DMS79 treated with DMSO at 0.1 percent for 48 hours (cell line): ENCODE measurements at regions not wholly inside any gene's neighbourhood (a gene's known extent, or its start where the extent isn't known, plus 50 kb on each side); places are given as distances from the start of the nearest gene placed in this dataset.
"Not testable (repeated sequence)": the region's sequence is repeated elsewhere in the genome, so short reads cannot be mapped to it uniquely, and the experiment has no call there.

Source experiments
- DNase-seq: peaks from one replicate; lab custom pipeline; 2025; lab: John Stamatoyannopoulos, UW

DNA sequence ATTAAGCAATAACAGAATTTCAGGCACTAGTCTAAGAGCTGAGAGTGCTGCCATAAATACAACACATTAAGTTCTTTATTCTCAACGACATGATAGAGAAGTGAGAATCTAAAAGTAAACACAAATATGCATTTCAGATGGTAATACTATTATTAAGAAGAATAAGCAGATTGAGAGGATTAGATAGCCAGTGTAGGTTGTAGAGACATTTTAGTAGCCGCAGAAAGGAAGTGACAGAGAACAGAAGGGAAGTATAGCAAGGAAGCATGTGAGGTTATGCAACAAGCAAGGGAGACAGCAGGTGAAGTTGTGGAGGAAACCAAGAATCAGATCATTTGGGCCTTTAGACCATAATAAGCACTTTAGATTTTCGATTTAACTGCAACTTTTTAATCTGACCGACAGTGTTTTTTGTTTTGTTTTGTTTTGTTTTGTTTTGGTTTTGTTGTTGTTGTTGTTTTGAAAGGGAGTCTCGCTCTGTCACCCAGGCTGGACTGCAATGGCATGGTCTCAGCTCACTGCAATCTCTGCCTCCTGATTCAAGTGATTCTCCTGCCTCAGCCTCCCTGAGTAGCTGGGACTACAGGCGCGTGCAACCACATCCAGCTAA, 737.0 kb upstream of the ADGRB3 start:
- DNase-seq = no peak

DNA sequence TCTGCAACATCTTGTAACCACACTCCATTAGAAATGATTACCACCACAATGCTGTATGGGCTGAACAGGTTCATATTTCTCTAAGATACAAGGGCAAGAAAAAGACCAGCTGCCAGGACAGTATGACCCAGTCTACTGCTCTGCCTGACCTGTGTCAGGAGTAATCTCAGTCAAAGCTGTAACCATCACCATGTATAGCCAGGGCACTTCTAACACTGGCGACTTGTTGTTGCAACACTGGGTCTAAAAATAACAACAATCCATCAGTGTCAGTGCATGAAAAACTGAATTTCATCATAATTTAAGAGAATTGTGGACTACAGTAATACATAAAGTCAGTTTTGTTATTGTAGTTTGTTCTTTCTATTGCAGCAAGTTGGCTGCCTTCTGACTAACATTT, 738.6 kb upstream of the ADGRB3 start:
- no peak for DNase-seq

DNA sequence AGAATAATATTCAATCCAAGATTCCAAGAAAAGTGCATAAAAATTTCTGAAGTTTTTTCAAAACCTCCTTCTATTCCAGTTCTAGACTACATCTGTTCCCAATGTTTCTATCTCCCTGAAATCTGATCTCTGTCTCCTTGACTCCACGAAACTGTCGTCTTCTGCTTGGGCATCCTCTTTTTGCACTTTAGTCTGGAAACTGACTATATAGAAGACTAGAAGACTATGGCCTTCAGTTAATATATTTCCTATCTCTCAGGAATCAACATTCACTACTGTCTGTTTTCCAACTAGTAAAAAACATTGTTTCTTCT, 745.4 kb upstream of the ADGRB3 start:
- no peak for DNase-seq

DNA sequence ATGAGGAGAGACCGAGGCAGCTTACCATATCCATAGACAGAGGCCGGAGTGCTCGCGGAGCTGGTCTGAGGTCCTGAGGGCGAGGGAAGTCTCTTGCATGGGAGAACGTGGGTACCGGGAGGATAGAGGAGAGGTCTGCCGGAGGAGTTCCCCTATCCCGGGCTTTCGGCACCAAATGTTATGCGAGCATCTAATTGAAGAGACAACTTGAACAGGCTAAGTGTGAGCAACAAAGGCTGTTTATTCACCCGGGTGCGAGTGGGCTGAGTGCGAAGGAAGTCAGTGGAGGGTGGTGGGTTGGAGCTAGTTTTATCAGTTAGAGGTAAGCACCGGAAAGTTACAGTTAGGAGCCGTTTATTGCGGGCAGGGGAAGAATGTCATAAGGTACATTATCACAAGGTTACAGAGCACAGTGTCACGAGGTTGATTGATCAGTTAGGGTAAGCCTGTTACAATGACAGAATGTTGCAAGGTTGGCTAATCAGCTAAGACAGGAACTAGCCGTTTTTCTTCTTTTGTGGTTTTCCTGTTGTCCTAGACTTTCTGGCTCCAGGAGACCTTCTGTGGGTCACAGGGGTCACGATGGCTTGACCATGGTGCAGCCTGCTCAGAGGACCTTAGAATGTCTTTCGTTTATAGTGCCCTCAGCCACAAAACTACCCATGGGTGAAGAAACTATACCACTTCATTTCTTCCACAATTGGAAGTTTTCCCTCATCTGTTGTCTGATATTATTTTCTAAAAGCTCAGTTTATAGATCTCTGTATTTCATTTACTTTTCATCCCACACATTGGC, 746.0 kb upstream of the ADGRB3 start:
- DNase-seq = no peak

DNA sequence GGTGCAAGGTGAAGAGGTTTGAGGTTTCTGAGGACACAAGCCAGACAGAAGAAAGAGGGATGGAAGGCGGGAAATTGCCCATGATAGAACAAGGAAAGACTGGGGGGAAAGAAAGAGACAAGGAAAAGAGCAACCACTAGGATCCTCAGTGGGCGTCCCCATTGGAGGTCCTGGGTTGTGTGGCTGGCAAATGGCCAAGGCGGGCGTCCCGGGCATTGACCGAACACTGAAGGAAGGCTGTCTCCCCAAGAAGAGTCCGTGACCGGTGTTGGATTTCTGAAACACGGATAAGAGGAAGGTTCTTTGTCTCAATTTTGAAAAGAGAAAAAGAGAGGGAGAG, 746.6 kb upstream of the ADGRB3 start:
- DNase-seq = no peak

DNA sequence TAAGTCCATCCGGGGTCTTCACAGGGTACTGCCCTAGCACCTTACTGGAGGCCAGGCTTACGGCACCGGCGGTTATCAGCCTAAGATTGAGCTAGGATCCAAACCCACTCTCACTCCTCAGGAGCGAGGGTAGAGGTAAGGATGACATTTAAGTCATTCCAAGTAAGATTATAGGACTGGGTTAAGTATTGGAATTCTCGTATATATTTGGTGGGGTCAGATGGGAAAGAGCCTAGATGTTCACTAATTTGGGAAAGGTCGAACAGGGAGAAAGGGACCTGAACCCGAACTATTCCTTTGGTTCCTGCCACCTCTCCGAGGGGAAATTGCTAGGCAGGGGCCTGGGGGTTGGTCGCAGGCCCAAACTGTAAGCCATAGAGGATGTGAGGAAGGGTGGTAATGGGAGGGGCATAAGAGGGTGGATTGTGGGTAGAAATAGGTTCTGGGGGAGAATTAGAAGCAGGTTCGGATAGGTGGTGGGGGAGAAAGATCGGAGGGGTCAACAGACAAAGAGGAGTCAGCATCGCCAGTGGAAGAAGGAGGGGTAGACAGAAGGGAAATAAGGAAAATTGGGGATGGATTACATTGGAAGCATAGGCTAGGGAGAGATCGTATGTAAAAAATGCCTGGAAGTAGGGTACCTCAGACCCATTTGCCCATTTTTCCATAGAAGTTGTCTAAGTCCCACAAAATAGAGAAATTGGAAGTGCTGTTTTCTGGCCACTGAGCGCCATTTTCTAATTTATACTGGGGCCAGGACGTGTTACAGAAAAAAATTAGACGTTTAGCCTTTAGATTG, 747.1 kb upstream of the ADGRB3 start:
- no peak for DNase-seq

DNA sequence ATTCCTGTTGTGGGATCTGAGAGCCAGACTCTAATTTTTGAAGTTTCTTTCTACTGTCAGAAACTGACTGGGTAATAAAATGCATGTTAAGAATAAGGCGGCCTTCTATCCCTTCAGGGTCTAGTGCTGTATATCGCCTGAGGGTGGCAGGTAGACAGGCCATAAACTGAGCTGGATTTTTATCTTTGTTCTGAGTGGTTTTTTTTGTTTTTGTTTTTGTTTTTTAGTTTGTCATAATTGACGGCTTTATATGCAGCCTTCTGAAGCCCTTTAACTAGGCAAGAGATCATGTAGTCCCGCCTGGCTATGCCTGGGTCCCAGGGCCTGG, 747.7 kb upstream of the ADGRB3 start:
- no peak for DNase-seq

DNA sequence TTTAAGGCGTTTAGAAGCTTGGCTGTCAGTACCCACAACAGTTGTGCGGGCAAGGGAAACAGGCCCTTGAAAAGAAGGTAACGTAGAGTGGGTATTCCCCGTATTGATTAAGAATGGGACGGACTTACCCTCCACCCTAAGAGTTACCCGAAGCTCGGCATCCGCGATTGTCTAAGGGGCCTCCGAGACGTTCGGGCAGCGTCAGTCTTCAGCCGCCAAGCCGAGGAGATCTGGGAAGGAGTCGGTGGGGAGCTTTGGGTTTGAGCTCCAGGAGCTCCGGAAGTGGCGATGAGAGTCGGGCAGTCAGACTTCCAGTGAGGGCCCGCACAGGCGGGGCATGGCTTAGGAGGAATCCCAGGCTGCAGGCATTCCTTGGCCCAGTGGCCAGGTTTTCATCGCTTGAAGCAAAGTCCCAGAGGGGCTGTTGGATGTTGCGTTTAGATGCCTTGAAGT, 748.2 kb upstream of the ADGRB3 start:
- no peak for DNase-seq

DNA sequence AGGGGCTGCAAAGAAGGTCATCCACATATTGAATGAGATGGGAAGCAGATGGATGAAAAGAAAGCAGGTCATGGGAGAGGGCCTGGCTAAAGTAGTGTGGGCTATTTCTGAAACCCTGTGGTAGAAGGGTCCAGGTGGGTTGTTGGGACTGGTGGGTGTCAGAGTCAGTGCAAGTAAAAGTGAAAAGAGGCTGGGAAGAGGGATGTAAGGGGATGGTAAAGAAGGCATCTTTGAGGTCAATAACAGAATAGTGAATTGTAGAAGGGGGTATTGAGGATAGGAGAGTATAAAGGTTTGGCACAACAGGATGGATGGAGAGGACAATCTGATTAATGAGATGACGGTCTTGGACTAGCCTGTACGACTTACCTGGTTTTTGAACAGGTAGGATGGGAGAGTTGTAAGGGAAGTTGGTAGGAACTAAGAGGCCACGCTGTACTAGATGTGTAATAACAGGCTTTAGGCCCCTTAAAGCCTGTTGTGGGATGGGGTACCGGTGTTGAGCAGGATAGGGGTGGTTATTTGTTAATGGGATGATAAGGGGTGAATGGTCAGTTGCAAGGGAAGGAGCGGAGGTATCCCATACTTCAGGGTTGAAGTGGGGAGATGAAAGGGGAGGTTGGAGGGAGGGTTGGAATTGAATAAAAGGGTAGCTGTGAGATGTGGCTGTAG, 748.9 kb upstream of the ADGRB3 start:
- DNase-seq = no peak

DNA sequence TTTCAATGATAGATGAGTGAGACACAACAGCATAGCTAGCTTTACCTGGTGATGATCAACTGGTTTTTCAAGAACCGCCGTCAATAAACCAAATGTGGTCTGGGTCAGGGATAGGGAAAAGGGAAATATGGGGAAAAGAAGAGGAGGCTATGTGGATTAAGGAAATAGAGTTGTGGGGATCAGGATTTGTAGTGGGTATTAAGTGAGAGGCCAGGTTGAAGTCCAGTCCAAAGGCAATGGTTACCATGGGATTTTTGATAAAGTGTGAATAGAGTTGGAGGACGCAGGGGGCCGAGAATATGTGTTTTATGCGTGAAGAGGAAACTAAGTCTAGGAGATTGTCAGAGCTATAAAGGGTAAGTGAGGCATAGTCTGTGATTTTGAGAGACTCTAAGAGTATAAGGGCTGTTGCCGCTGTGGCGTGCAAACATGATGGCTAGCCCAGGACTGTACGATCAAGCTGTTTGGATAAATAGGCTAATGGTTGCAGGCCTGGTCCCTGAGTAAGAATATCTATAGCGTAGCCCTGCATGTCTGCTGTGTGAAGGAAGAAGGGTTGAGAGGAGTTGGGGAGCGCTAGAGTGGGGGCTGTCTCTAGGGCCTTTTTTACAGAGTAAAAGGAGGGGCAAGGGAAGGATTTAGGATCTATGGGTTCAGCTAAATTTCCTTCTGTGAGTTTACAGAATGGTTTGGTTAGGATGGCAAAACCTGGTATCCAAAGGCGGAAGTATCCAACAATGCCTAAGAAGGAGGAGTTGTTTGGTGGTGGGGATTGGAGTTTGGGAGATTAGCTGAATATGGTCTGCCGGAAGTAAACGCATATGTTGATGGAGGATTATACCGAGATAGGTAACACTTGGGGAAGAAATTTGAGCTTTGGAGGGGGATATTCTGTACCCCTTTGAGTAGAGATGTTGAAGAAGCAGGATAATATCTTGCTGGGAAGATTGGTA, 749.7 kb upstream of the ADGRB3 start:
- no peak for DNase-seq

DNA sequence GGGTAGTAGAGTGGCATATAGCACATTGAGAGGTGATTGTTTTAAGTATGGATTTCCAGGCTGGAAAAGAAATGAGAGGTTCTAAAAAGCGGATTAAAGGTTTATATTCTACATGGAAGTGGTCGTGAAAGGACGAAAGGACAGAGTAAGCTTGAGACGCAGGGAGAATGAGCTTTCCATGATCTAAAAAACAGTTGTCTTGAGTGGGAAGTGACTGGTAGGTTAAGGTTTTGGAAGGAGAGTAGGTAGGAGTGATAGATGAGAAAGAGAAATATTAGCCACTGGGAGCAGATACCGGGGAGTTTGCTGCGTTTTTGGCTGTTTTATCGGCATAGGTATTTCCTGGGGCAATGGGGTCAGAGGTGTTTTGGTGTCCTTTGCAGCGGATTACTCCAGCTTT, 750.6 kb upstream of the ADGRB3 start:
- DNase-seq = no peak

DNA sequence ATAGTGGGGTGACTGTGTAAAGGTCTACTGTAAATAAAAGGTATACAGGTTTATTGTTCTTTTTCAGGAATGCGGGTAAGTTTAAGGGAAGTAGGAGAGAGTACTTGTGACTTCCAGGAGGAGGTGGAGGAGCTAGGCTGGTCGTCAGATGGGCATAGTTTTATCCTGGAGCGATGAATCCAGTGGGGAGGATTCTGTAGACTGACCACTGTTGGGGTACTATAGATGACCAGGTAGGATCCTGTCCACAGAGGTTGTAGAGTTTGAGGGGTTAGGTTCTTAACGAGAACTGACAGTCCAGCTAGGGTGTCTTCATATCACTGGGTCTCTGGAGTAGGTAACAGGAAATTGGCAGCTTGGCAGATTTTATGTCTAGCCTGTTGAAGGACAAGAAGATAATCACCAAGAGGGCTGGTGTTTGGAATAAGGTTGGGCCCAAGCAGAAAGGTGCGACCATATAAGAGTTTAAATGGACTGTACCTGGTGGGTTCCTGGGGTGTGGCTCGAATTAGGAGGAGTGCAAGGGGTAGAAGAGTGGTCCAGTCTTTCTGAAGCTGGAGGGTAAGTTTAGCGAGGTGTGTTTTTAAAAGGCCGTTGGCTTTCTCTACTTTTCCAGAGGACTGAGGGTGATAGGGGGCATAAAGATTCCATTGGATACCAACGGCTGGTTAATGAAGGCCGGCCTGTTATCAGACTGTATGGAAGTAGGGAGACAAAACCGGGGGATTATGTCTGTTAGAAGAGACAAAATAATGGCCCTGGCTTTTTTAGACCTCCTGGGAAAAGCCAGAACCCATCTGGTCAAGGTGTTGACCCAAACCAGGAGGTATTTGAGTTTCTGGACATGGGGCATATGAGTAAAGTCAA, 751.3 kb upstream of the ADGRB3 start:
- DNase-seq = no peak

DNA sequence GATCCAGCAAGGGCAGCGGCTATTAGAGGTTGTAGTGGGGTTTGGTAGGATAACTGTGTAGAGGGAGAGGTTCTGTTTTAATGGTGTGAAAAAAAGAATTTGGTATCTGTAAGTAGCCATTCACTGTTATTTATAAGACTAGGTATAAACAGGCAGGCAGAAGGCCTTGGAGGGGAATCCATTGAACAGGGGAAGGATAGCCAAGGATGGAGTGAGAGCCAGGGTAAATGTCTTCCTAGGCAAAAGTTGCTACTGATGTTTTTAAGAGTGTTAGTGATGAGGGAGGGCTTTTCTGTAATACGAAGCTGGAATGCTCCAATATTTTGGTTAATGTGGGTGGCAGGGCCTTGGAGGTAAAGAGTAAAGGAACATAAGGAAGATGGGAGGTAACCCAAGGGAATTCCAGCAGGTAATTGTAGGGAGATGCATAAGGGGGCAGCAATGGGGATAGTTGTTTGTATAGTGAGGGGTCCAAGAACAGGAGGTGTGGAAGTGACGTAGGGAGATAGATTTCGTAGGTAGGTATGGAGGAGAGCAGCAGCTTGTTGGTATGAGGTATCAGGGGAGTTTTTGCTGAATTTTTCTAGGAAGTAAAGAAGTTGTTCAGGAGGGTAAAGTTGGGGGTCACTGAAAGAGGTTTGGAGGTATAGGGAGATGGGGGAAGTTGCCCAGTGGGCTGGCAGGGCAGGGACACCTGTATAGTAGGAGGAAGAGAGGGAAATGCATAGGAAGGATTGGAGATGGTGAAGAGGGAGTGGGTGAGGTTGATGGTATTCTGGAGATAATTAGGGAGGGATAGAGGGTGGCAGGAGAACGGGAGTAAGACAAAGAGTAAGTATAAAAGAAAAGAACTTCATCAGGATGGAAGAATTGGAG, 752.4 kb upstream of the ADGRB3 start:
- DNase-seq = no peak

DNA sequence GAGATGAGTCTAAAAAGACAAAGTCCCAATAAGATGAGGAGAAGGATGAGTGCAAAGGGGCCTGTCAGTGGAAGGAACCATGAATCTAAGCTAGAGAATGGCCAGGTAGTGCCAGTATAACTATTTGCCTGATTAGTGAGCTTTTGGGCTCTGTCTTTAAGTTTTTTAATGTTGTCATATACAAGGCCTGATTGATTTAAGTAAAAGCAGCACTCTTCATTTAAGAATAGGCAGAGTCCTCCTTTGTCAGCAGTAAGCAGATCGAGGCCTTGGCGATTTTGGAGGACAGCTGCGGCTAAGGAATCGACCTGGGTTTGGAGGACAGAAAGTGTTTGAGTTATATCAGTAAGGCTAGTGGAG, 753.4 kb upstream of the ADGRB3 start:
- no peak for DNase-seq

DNA sequence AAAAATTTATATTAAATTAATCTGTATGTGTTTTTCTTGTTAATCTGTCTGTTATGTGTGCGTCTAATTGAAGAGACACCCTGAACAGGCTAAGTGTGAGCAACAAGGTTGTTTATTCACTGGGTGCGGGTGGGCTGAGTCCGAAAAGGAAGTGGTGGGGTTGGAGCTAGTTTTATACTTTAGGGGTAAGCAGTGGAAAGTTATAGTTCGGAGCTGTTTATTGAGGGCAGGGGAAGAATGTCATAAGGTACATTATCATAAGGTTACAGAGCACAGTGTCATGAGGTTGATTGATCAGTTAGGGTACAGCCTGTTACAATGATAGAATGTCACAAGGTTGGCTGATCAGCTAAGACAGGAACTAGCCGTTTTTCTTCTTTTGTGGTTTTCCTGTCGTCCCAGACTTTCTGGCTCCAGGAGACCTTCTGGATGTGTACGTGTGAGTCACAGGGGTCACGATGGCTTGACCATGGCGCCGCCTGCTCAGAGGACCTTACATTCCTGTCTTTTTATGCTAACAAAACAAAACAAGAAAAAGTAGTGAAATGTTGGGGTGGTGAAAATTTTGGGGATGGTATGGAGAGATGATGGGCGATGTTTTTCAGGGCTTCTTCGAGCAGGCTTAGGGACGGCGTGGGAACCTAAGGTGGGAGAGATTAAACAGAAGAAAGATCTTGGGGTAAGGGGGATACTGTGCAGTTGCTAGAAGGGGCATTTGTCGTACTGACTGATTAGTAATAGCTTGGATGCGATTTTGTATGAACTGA, 754.0 kb upstream of the ADGRB3 start:
- no peak for DNase-seq

DNA sequence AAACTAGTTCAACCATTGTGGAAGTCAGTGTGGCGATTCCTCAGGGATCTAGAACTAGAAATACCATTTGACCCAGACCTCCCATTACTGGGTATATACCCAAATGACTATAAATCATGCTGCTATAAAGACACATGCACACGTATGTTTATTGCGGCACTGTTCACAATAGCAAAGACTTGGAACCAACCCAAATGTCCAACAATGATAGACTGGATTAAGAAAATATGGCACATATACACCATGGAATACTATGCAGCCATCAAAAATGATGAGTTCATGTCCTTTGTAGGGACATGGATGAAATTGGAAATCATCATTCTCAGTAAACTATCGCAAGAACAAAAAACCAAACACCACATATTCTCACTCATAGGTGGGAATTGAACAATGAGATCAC, 754.7 kb upstream of the ADGRB3 start:
- not testable (repeated sequence) for DNase-seq

DNA sequence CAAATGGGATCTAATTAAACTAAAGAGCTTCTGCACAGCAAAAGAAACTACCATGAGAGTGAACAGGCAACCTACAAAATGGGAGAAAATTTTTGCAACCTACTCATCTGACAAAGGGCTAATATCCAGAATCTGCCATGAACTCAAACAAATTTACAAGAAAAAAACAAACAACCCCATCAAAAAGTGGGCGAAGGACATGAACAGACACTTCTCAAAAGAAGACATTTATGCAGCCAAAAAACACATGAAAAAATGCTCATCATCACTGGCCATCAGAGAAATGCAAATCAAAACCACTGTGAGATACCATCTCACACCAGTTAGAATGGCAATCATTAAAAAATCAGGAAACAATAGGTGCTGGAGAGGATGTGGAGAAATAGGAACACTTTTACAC, 755.2 kb upstream of the ADGRB3 start:
- DNase-seq = not testable (repeated sequence)

DNA sequence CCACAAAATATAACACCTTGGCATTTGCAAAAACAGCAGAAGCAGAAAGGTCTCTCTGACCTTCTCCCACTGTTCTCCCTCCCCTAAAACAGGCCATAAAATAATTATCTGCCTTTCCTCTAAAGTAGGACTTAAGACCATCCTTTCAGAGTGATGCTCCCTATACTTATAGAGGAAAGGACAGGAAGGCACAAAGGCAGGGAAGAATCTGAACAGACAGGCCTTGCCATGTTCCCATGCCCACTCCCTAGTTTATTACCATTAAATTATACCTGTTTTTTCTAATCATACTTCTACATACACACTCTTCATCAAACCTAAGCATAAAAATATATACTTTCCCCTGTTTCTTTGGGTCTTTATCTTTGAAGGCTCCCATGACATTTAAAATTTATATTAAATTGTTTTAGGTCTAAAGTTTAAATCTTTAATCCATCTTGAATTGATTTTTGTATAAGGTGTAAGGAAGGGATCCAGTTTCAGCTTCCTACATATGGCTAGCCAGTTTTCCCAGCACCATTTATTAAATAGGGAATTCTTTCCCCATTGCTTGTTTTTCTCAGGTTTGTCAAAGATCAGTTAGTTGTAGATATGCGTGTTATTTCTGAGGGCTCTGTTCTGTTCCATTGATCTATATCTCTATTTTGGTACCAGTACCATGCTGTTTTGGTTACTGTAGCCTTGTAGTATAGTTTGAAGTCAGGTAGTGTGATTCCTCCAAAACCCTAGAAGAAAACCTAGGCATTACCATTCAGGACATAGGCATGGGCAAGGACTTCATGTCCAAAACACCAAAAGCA, 755.8 kb upstream of the ADGRB3 start:
- DNase-seq = not testable (repeated sequence)
